Prostate gland (tissue), 2 donors: ENCODE measurements at regions not wholly inside any gene's neighbourhood (a gene's known extent, or its start where the extent isn't known, plus 50 kb on each side); places are given as distances from the start of the nearest gene placed in this dataset.

Source experiments
- DNase-seq: peaks from one replicate; pipeline ENCODE4 v3.0.0-alpha.2; 2019; ENCODE audit warnings: low spot score
- H3K27ac ChIP-seq, 2 donors: fragments of 200-600 bp; sonication (generic); 2 replicates each; pipeline ENCODE4 v1.5.1; 2017 to 2019
- H3K27me3 ChIP-seq: fragments of 200-600 bp; sonication (generic); replicated peaks from 2 replicates; pipeline ENCODE4 v1.5.1; 2019; ENCODE audit not compliant: insufficient read depth
- H3K36me3 ChIP-seq, 2 donors: fragments of 200-600 bp; sonication (generic); 1 replicate in 1 of 2; 2 replicates in 1 of 2; pipeline versions ENCODE4 v1.5.1 to v1.8.1; 2017 to 2019
- H3K4me1 ChIP-seq: fragments of 200-600 bp; sonication (generic); replicated peaks from 2 replicates; pipeline ENCODE4 v1.5.1; 2019
- H3K4me3 ChIP-seq, 2 donors: fragments of 200-600 bp; sonication (generic); 2 replicates each; pipeline ENCODE4 v1.5.1; 2017 to 2019
- H3K9me3 ChIP-seq: fragments of 200-600 bp; sonication (generic); 2 replicates; pipeline ENCODE4 v1.5.1; 2017
- POLR2A ChIP-seq: fragments of 450-650 bp; IDR thresholded peaks from one replicate; pipeline ENCODE4 v1.6.1; 2016; ENCODE audit warnings: antibody characterized with exemption, mild to moderate bottlenecking
- POLR2AphosphoS5 ChIP-seq: sonication (generic); formaldehyde crosslinking; IDR thresholded peaks from one replicate; pipeline ENCODE4 v1.6.1; 2017; ENCODE audit warnings: antibody characterized with exemption
- WGBS: methylation state at CpG from one replicate; pipeline ENCODE4 v1.1.5; 2018; 5-methylcytosine and 5-hydroxymethylcytosine counted together
- intact Hi-C: fragments of 100-400 bp; cut with DNase I; formaldehyde crosslinking; loops from one replicate; pipeline ENCODE4 v1.14.2; 2022
- TF ChIP-seq, protein P1 (sequence below), 4 experiments: fragments of 200-600 bp in 2 of 4; fragments of 450-650 bp in 2 of 4; sonication (generic) in 2 of 4; IDR thresholded peaks; 1 replicate in 3 of 4; 2 replicates in 1 of 4; pipeline ENCODE4 v1.5.1; 2016 to 2019; ENCODE audit warnings: antibody characterized with exemption in 4 of 4, mild to moderate bottlenecking in 2 of 4, moderate library complexity in 2 of 4

DNA sequence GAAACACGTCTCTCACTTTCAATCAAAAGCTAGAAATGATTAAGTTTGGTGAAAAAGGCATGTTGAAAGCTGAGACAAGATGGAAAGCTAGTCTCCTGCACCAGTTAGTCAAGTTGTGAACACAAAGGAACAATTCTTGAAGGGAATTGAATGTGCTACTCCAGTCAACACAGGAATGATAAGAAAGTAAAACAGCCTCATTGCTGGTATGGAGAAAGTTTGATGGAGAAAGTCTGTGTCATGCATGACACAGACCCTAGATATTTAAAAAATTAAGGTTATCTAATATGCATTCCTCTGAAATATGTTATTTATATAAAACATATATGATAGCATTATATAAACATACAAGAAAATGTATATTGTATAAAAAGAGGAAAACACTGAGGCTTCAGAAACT is 699.4 kb upstream of the FZD8 start:
- no peaks in the 10 kb centered on the region for H3K4me1 ChIP-seq
- WGBS: 92% methylated on average over 1 of the region's 1 CpG
- H3K27ac ChIP-seq: no peak overlapping the region
- H3K36me3 ChIP-seq: no peaks in the 10 kb centered on the region
- H3K27me3 ChIP-seq: no peaks in the 10 kb centered on the region
- no peak for DNase-seq
- intact Hi-C loops: no loop called here
- TF ChIP-seq, protein P1, sequence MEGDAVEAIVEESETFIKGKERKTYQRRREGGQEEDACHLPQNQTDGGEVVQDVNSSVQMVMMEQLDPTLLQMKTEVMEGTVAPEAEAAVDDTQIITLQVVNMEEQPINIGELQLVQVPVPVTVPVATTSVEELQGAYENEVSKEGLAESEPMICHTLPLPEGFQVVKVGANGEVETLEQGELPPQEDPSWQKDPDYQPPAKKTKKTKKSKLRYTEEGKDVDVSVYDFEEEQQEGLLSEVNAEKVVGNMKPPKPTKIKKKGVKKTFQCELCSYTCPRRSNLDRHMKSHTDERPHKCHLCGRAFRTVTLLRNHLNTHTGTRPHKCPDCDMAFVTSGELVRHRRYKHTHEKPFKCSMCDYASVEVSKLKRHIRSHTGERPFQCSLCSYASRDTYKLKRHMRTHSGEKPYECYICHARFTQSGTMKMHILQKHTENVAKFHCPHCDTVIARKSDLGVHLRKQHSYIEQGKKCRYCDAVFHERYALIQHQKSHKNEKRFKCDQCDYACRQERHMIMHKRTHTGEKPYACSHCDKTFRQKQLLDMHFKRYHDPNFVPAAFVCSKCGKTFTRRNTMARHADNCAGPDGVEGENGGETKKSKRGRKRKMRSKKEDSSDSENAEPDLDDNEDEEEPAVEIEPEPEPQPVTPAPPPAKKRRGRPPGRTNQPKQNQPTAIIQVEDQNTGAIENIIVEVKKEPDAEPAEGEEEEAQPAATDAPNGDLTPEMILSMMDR (IDR thresholded peaks at IDR 0.05): no peak
- TF ChIP-seq POLR2A (no peak), POLR2AphosphoS5 (no peak)
- H3K4me3 ChIP-seq: no peak overlapping the region
- no peaks in the 10 kb centered on the region for H3K9me3 ChIP-seq

DNA sequence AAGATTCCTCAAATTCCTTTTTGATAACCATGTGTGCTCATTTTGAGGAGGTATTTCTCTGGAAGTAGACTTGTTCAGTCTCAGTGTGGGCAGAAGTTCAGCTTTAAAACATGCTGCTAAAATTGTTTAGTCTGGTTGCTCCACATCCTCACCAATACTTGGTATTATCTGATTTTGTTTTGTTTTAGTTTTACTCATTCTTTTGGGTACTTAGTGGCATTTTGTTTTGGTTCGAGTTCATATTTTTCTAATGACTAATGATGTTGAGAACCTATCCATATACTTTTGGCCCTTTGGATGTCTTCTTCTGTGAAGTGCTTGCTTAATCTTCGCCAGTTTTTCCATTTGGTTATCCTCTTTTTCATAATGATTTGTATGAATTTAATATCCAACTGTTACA is 694.2 kb upstream of the FZD8 start:
- DNase-seq: no peak
- 92% methylated on average over 2 of the region's 2 CpGs for WGBS
- Histone ChIP-seq H3K9me3 (no peaks in the 10 kb centered on the region), H3K27me3 (no peaks in the 10 kb centered on the region), H3K27ac (no peak overlapping the region), H3K4me1 (no peaks in the 10 kb centered on the region), H3K36me3 (no peaks in the 10 kb centered on the region), H3K4me3 (no peak overlapping the region)
- intact Hi-C loops: no loop called here
- no peak for TF ChIP-seq POLR2AphosphoS5
- no peak for TF ChIP-seq POLR2A
- TF ChIP-seq, protein P1 (IDR thresholded peaks at IDR 0.05): no peak

DNA sequence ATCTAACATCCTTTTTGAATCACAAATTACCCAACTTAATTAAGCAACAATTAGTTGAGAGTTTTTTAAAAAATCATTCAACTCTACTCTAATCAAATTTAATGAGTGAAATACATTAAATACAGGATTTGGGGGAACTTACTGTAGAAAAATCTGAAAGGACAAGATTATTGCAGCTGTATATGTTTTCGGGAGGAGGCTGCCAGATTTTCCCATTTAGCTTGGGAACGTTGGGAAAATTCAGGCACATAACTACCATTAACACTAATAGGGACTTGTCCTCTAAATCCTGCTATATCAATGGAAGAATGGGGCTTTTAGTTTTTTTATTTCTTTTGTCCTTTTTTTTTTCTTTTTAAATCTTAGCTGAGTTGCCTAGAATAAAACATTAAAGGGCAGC is 691.4 kb upstream of the FZD8 start:
- TF ChIP-seq POLR2AphosphoS5 (no peak), POLR2A (no peak)
- TF ChIP-seq, protein P1 (IDR thresholded peaks at IDR 0.05): no peak
- H3K27me3 ChIP-seq: no peaks in the 10 kb centered on the region
- WGBS: 65% methylated on average over 2 of the region's 2 CpGs

DNA sequence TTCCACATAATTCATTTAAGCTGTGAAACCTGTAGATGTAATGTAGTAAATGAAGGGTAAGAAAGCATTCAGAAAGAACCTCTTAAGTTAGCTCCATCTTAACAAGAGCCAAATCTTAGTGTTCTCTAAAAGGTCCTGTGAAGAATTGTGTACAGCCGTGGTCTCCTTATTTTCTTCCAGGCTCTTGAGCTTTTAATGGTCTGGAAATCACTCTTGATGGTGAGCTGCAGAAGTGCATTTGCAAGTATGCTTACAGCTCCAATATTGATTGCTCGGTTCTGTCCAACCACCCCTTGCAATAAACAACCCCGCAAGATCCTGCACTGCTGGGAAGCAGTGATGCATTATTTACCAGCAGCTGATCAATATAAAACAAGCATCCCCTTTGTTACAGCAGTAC is 690.8 kb upstream of the FZD8 start:
- 52% methylated on average over 3 of the region's 3 CpGs for WGBS
- no peaks in the 10 kb centered on the region for H3K9me3 ChIP-seq
- TF ChIP-seq POLR2A: no peak
- TF ChIP-seq POLR2AphosphoS5: no peak
- TF ChIP-seq, protein P1 (IDR thresholded peaks at IDR 0.05): no peak
- intact Hi-C loops: no loop called here
- no peak for DNase-seq
- no peaks in the 10 kb centered on the region for H3K27me3 ChIP-seq
- no peaks in the 10 kb centered on the region for H3K36me3 ChIP-seq
- no peak overlapping the region for H3K27ac ChIP-seq
- no peak overlapping the region for H3K4me3 ChIP-seq
- H3K4me1 ChIP-seq: no peaks in the 10 kb centered on the region

More for the DNA sequence above, 691.4 kb upstream of the FZD8 start:
- no peaks in the 10 kb centered on the region for H3K9me3 ChIP-seq
- H3K4me1 ChIP-seq: no peaks in the 10 kb centered on the region
- no peak for DNase-seq
- intact Hi-C loops: no loop called here
- no peaks in the 10 kb centered on the region for H3K36me3 ChIP-seq
- H3K27ac ChIP-seq: no peak overlapping the region
- no peak overlapping the region for H3K4me3 ChIP-seq

DNA sequence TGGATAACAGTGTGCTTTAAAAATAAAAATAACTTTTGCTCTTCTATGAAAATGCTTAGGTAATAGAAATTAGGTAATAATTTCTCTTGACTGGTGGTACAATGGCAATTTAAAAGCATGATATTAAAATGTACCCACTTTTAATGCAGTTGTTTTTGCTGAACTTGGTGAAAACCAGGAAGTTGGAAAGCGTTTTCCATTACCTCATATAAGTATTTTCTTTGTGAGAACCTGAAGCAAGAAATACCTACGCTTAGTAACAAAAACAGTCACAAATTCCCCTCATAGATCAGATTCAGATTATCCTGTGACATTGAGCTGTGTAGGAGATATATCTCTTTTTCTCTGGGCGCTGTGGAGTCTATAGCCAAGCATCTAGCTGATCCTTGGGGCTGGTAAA is 689.0 kb upstream of the FZD8 start:
- no peak overlapping the region for H3K27ac ChIP-seq

More for the DNA sequence above, 689.0 kb upstream of the FZD8 start:
- DNase-seq: no peak
- TF ChIP-seq POLR2AphosphoS5 (no peak), POLR2A (no peak)
- TF ChIP-seq, protein P1 (IDR thresholded peaks at IDR 0.05): no peak
- Histone ChIP-seq H3K4me1 (no peaks in the 10 kb centered on the region), H3K4me3 (no peak overlapping the region), H3K27me3 (no peaks in the 10 kb centered on the region), H3K36me3 (no peaks in the 10 kb centered on the region), H3K9me3 (no peaks in the 10 kb centered on the region)
- WGBS: 92% methylated on average over 3 of the region's 3 CpGs
- intact Hi-C loops: no loop called here
